ENCODE measurements at regions not wholly inside any gene's neighbourhood (a gene's known extent, or its start where the extent isn't known, plus 50 kb on each side); places are given as distances from the start of the nearest gene placed in this dataset.

DNA sequence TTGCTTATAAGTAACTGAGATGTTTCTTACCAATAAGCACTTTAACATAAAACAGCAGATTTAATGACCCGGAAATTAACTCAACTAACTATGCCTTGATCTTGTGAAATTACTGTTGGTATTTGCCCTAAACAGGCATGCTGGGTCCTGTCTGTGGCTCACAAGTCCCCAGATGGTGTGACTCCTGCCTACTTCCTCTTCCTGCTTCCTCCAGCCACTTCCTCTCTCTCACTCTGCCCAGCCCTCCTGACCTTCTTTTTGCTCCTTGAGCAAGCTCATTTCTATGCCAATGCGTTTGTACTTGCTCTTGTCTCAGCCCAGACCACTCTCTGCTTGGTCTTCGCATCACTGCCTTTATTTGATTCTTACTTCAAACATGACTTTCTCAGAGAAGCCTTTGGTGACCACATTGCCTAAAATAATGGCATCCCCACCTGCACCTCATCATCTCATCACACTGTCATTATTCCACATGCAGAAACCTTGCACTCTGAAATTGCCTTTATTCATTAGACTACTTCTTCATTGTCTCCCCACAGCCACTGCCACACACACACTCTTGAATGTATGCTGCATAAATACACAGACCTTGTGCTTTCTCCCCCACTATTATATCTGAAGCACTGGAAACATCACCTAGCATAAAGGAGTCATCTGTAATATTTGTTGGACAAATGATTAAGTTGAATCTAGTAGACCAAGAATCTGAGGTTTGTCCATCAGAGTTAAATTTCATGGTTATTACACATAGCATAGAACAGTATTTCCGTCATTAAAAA is 256.3 kb upstream of the SEMA6D start:
- Mint-ChIP-seq H3K4me1 (ENCODE audit: low read depth in 2 of 2) (no peaks in the 10 kb centered on the region), H3K36me3 (ENCODE audit: insufficient read depth) (no peaks in the 10 kb centered on the region), H3K4me3 (no peak overlapping the region), H3K27ac (no peak overlapping the region), H3K27me3 (no peaks in the 10 kb centered on the region), H3K9me3 (peaks cover 9 to 22% of the 10 kb centered on the region in 2 donors)
- ATAC-seq (replicated peaks): no peak
- no peak for DNase-seq

DNA sequence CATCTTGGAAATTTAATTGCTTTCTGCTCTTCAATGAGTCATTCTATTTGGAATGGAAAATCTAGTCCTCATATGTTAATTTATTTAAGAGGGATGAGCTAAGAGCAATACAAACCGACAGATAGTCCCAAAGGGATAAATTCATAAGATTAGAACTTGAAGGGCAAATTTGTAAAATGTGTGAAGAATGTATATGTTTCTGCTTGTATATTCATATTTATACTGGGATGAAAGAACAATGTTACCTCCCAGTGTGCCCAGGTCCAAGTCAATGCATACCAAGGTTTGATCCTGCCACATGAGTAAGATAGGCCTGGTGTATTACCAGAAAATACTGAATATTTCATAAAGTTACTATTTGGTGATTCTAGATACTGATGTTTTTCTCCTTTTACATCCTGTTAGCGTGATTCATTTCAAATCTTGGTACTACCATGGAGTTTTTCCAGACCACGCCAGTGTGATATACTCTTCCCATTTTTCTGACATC is 255.6 kb upstream of the SEMA6D start:
- H3K4me3 Mint-ChIP-seq: no peak overlapping the region
- H3K4me1 Mint-ChIP-seq (ENCODE audit: low read depth in 2 of 2): no peaks in the 10 kb centered on the region
- H3K27ac Mint-ChIP-seq: no peak overlapping the region
- H3K9me3 Mint-ChIP-seq: peaks cover 9 to 22% of the 10 kb centered on the region in 2 donors
- H3K36me3 Mint-ChIP-seq (ENCODE audit: insufficient read depth): no peaks in the 10 kb centered on the region
- no peaks in the 10 kb centered on the region for H3K27me3 Mint-ChIP-seq
- ATAC-seq (replicated peaks): no peak
- DNase-seq: no peak

DNA sequence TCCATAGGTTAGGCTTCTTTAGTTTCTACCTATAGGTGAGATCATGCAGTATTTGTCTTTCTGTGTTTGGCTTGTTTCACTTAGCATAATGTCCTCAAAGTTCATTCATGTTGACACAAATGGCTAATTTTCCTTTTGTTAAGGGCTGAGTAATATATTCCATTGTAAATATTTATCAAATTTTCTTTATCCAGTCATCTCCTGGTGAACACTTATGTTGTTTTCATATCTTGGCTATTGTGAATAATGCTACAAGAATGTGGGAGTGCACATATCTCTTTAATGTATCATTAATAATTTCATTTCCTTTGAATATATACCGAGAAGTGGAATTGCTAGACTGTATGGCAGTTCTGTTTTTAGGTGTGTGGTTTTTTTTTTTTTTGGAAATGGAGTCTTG is 250.9 kb upstream of the SEMA6D start:
- no peak for ATAC-seq (replicated peaks)
- Mint-ChIP-seq H3K4me1 (ENCODE audit: low read depth in 2 of 2) (no peaks in the 10 kb centered on the region), H3K4me3 (no peak overlapping the region), H3K27me3 (no peaks in the 10 kb centered on the region), H3K9me3 (peaks cover 9 to 15% of the 10 kb centered on the region in 2 donors), H3K27ac (no peak overlapping the region), H3K36me3 (ENCODE audit: insufficient read depth) (no peaks in the 10 kb centered on the region)
- no peak for DNase-seq

DNA sequence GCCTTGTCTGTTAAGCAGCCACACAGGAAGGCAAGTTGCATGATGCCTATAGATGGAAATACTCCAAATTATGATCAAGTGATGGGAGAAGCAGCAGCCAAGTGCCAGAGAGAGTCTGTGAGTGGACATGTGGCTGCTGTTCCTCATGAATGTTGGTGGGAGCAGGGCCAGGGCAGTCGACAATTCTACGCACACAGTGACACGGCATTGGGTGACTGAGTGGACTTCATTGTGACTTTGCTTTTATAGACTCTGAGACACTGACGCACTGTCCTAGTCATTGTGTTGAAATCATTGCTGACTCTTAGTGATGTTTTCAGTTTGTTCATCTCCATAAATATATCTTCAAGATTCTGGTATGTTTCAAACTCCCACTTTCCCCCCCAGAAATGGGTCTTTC is 246.3 kb upstream of the SEMA6D start:
- H3K36me3 Mint-ChIP-seq (ENCODE audit: insufficient read depth): no peaks in the 10 kb centered on the region
- H3K27ac Mint-ChIP-seq: no peak overlapping the region
- H3K9me3 Mint-ChIP-seq: peaks cover 0 to 9% of the 10 kb centered on the region in 2 donors
- no peak for ATAC-seq (replicated peaks)
- DNase-seq: no peak
- no peaks in the 10 kb centered on the region for H3K4me1 Mint-ChIP-seq (ENCODE audit: low read depth in 2 of 2)
- H3K4me3 Mint-ChIP-seq: no peak overlapping the region
- no peaks in the 10 kb centered on the region for H3K27me3 Mint-ChIP-seq

DNA sequence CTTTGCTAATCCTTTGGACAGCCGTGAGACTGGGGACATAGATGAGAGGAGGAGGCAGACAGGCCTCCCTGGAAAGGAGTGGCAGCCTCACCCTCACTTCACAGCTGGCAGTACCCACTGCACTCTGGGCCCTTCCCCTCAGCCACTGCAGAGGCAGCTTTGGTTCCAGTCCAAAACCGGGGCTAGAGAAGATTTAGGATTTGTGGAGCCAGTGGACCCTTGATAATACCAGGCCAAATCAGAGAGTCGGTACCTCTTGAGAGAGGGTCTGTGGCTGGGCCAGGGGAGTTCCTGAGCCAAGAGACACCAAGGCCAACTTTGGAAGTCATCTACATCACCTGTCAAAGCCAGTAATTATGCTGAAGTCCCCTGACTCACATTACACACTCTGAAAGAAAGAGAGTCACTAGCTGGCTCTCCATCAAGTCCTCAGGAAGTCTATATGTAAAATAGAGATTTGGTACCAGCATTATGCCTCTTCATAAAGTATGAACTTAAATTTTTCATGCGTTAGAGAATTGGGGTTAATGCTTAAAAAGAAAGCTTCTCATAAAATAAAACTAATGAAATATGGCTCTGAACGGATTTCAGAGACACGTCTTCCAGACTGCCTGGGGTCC is 244.1 kb upstream of the SEMA6D start:
- no peaks in the 10 kb centered on the region for H3K36me3 Mint-ChIP-seq (ENCODE audit: insufficient read depth)

DNA sequence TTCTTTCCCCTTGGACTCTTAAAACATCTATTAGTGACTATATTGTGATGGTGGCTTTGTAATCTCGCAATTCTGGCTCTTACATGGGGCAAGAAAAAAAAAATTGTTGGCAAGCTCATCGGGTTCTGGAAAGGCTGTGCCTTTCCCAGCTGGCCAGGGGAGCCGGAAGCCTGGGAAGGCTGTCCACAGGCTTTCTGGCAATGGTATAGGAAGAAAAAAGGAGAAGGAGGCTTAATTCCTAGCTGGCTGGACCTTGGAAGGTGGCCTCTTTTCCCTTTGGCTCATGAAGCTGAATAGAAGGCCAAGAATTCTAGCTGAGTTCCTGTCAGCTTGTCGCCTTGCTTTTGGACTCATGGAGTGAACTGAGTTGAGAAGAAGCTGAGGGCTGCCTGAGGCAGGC is 243.5 kb upstream of the SEMA6D start:
- H3K27me3 Mint-ChIP-seq: no peaks in the 10 kb centered on the region
- no peak for ATAC-seq (replicated peaks)
- DNase-seq: no peak
- H3K27ac Mint-ChIP-seq: no peak overlapping the region
- peaks cover 0 to 3% of the 10 kb centered on the region in 2 donors for H3K9me3 Mint-ChIP-seq
- H3K4me3 Mint-ChIP-seq: no peak overlapping the region
- H3K4me1 Mint-ChIP-seq (ENCODE audit: low read depth in 2 of 2): no peaks in the 10 kb centered on the region
- H3K36me3 Mint-ChIP-seq (ENCODE audit: insufficient read depth): no peaks in the 10 kb centered on the region

More for the DNA sequence above, 244.1 kb upstream of the SEMA6D start:
- H3K4me1 Mint-ChIP-seq (ENCODE audit: low read depth in 2 of 2): no peaks in the 10 kb centered on the region
- H3K9me3 Mint-ChIP-seq: peaks cover 0 to 5% of the 10 kb centered on the region in 2 donors
- H3K4me3 Mint-ChIP-seq: no peak overlapping the region
- H3K27ac Mint-ChIP-seq: no peak overlapping the region
- no peak for ATAC-seq (replicated peaks)
- no peaks in the 10 kb centered on the region for H3K27me3 Mint-ChIP-seq
- DNase-seq: no peak

DNA sequence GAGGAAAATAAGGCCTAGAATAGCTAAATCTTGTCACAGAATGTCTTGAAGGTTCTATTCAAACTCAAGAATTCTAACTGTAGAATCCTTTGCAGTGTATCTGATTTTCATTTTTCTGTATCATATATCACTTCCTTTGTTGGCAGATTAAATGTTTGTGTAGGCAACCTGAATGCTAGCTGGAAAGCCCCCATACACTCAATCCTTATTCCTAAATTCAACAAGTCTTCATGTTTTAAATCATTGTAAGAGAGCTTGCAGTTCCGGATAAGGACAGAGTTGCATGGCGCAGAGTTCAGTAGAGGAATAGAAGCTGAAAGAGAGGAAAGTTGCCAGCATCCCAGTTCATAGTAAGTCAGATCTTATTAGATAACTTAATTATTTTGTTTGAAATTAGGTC is 242.0 kb upstream of the SEMA6D start:
- Mint-ChIP-seq H3K27ac (no peak overlapping the region), H3K9me3 (peaks cover 0 to 4% of the 10 kb centered on the region in 2 donors)
- no peak for DNase-seq

DNA sequence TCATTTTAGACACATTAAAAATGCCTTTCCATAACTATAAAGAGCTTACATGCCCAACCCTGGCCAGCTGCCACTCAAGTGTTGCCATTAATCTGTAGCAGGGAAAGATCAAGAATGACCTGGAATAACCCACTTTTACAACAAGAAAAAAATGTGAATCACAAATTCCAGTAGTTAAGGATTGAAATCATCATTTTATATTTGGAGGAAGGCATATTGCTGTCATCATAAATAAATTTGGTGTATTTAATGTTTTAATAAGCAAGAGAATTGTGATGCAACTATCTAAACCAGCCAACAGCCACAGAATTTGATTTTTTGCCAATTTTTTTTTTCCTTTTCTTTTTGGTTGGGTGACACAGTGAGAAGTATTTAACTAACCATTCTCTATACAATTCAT is 240.0 kb upstream of the SEMA6D start:
- ATAC-seq (replicated peaks) (no peak), DNase-seq (no peak)
- Mint-ChIP-seq H3K4me1 (ENCODE audit: low read depth in 2 of 2) (no peaks in the 10 kb centered on the region), H3K27me3 (no peaks in the 10 kb centered on the region), H3K36me3 (ENCODE audit: insufficient read depth) (no peaks in the 10 kb centered on the region), H3K4me3 (no peak overlapping the region), H3K27ac (no peak overlapping the region), H3K9me3 (peaks cover 0 to 4% of the 10 kb centered on the region in 2 donors)

More for the DNA sequence above, 242.0 kb upstream of the SEMA6D start:
- Mint-ChIP-seq H3K4me3 (no peak overlapping the region), H3K27me3 (no peaks in the 10 kb centered on the region), H3K4me1 (ENCODE audit: low read depth in 2 of 2) (no peaks in the 10 kb centered on the region), H3K36me3 (ENCODE audit: insufficient read depth) (no peaks in the 10 kb centered on the region)
- no peak for ATAC-seq (replicated peaks)

DNA sequence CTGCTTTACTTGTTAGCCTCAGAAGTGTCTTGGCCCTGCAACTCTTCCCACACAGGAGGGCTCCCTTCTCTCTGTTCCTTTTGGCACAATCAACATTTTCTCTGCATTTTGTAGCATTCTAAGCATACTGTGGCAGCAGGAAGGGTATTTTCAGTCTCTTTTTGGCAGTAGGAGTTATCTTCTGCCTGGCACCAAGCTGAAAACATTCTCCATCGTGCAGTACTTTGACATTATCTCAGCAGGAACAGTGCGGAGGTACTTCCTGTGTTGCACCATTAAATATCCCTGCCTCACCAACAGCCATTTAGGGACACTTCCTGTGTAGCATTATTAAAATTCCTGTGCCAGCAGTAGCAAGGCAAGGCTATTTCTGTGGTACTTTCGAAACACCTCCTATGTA is 233.2 kb upstream of the SEMA6D start:
- peaks cover 4 to 9% of the 10 kb centered on the region in 2 donors for H3K9me3 Mint-ChIP-seq
- no peak overlapping the region for H3K4me3 Mint-ChIP-seq
- no peak for ATAC-seq (replicated peaks)
- H3K4me1 Mint-ChIP-seq (ENCODE audit: low read depth in 2 of 2): no peaks in the 10 kb centered on the region
- H3K36me3 Mint-ChIP-seq (ENCODE audit: insufficient read depth): no peaks in the 10 kb centered on the region
- no peak overlapping the region for H3K27ac Mint-ChIP-seq
- no peaks in the 10 kb centered on the region for H3K27me3 Mint-ChIP-seq
- DNase-seq: no peak

DNA sequence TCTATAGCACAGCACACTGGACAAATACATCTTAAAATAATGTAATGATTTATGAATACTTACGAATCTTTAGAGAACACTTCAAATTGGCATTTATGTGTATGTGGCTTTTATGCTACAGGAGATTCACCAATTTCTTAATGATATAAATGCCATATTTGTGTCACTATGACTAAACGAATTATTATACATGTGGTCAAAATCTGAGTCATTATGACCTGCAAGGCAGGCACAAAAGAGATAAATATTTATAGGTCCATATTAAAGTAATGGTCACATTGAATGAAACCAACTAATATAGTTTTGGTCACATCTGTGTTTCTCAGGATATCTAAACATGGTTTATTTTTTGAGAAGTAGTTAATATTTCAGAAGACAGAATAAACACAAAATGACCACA is 232.3 kb upstream of the SEMA6D start:
- peaks cover 4 to 9% of the 10 kb centered on the region in 2 donors for H3K9me3 Mint-ChIP-seq
- no peaks in the 10 kb centered on the region for H3K36me3 Mint-ChIP-seq (ENCODE audit: insufficient read depth)
- DNase-seq: no peak
- no peak overlapping the region for H3K27ac Mint-ChIP-seq
- no peak overlapping the region for H3K4me3 Mint-ChIP-seq
- H3K4me1 Mint-ChIP-seq (ENCODE audit: low read depth in 2 of 2): no peaks in the 10 kb centered on the region
- no peaks in the 10 kb centered on the region for H3K27me3 Mint-ChIP-seq
- no peak for ATAC-seq (replicated peaks)

DNA sequence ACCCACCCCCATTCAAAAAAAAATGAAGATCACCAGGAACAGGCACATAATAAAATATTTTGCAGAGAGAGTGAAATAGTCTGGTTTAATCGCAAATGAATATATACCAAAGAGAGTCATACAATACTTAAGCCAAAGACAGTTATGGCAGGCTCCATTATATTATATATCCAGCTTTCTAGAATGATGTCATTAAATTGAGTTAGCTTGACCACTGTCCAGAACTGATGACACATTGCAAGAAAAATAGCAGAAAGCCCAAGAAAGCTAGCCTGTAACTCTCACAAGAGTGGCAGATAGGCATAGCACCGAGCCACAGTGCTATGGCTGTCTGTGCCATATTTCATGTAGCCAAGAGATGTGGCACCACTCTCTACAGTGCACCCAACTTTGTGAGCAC is 231.9 kb upstream of the SEMA6D start:
- Mint-ChIP-seq H3K27me3 (no peaks in the 10 kb centered on the region), H3K4me3 (no peak overlapping the region), H3K9me3 (peaks cover 3 to 9% of the 10 kb centered on the region in 2 donors), H3K36me3 (ENCODE audit: insufficient read depth) (no peaks in the 10 kb centered on the region), H3K27ac (no peak overlapping the region), H3K4me1 (ENCODE audit: low read depth in 2 of 2) (no peaks in the 10 kb centered on the region)
- DNase-seq (no peak), ATAC-seq (replicated peaks) (no peak)

DNA sequence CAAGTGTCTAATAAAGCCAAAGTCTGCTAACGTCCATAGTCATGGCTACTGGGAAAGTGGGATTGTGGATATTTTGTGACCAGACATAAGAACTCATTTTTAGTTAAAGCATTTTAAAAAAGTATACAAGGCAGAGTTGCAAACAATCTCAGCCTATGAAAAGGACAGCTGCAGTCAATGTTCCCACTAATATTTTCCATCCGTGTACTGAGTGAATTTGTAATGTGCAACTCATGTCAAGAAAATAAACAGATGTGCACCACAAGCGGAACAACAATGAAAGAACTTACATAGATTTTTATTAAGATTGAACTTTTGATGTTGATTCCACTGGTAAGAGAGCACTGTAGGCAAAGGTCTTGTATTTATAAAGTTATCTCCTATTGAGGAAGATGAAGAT is 231.3 kb upstream of the SEMA6D start:
- H3K9me3 Mint-ChIP-seq: peaks cover 1 to 9% of the 10 kb centered on the region in 2 donors
- no peaks in the 10 kb centered on the region for H3K27me3 Mint-ChIP-seq
- DNase-seq (no peak), ATAC-seq (replicated peaks) (no peak)
- H3K27ac Mint-ChIP-seq: no peak overlapping the region
- no peaks in the 10 kb centered on the region for H3K4me1 Mint-ChIP-seq (ENCODE audit: low read depth in 2 of 2)
- no peak overlapping the region for H3K4me3 Mint-ChIP-seq
- H3K36me3 Mint-ChIP-seq (ENCODE audit: insufficient read depth): no peaks in the 10 kb centered on the region

DNA sequence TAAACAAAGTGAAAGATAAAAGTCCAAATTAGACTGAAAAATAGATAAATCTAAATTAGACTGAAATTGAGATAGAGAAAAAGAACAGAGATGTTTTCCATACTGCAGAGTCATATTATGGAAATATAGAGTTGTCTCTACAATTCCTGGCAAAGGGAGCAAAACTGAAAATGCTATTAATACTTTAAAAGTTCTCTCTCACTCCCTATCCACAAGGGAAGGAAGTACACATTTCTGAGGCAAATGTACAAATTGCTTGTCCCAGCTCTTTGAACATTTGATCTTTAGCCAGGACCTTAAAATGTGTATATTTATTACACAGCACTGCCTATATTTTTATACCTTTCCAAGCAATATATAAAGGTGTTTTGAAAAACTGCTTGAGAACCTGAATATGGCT is 225.1 kb upstream of the SEMA6D start:
- ATAC-seq (replicated peaks) (no peak), DNase-seq (no peak)
- H3K27me3 Mint-ChIP-seq: no peaks in the 10 kb centered on the region
- peaks cover 1 to 9% of the 10 kb centered on the region in 2 donors for H3K9me3 Mint-ChIP-seq
- no peaks in the 10 kb centered on the region for H3K4me1 Mint-ChIP-seq (ENCODE audit: low read depth in 2 of 2)
- no peak overlapping the region for H3K4me3 Mint-ChIP-seq
- H3K27ac Mint-ChIP-seq: no peak overlapping the region
- no peaks in the 10 kb centered on the region for H3K36me3 Mint-ChIP-seq (ENCODE audit: insufficient read depth)
